SK-N-SH treated with all-trans-retinoic acid at 6 μM for 48 hours (cell line): ENCODE measurements at regions not wholly inside any gene's neighbourhood (a gene's known extent, or its start where the extent isn't known, plus 50 kb on each side); places are given as distances from the start of the nearest gene placed in this dataset.

ENCODE experiments used
- ATAC-seq: fragments of 200-7000 bp; cut with Tn5 transposase; 3 replicates; pipeline ENCODE4 v1.9.1; 2020; ENCODE audit warnings: mild to moderate bottlenecking, moderate library complexity
- ARNTL ChIP-seq: fragments of 450-650 bp; formaldehyde crosslinking; IDR thresholded peaks from 2 replicates; pipeline ENCODE4 v1.5.0; 2020; ENCODE audit warnings: low read depth, mild to moderate bottlenecking, moderate library complexity, borderline replicate concordance
- BACH2 ChIP-seq: fragments of 250-450 bp; sonication (Bioruptor Pico); IDR thresholded peaks from 2 replicates; pipeline ENCODE4 v1.9.0; 2021; ENCODE audit warnings: mild to moderate bottlenecking, borderline replicate concordance
- CREB5 ChIP-seq: fragments of 250-450 bp; sonication (Bioruptor Pico); IDR thresholded peaks from 2 replicates; pipeline ENCODE4 v1.5.1; 2020; ENCODE audit warnings: low read depth, mild to moderate bottlenecking, moderate library complexity
- ESRRG ChIP-seq: fragments of 250-450 bp; sonication (Bioruptor Pico); IDR thresholded peaks from 2 replicates; pipeline ENCODE4 v1.6.1; 2021; ENCODE audit warnings: mild to moderate bottlenecking
- OSR1 ChIP-seq: fragments of 250-450 bp; sonication (Bioruptor Pico); IDR thresholded peaks from 2 replicates; pipeline ENCODE4 v1.8.0; 2022; ENCODE audit warnings: moderate library complexity, mild to moderate bottlenecking, inconsistent platforms
- RARB ChIP-seq: fragments of 250-450 bp; sonication (Bioruptor Pico); IDR thresholded peaks from 2 replicates; pipeline ENCODE4 v1.8.0; 2021; ENCODE audit warnings: mild to moderate bottlenecking, moderate library complexity
- SNAI2 ChIP-seq: fragments of 250-450 bp; sonication (Bioruptor Pico); IDR thresholded peaks from 2 replicates; pipeline ENCODE4 v1.5.0; 2020; ENCODE audit warnings: mild to moderate bottlenecking, moderate library complexity
- TCF4 ChIP-seq: fragments of 250-450 bp; sonication (Bioruptor Pico); IDR thresholded peaks from 2 replicates; pipeline ENCODE4 v1.8.0; 2021; ENCODE audit warnings: mild to moderate bottlenecking, moderate library complexity, borderline replicate concordance
- TOX ChIP-seq: fragments of 250-450 bp; sonication (Bioruptor Pico); IDR thresholded peaks from 2 replicates; pipeline ENCODE4 v1.8.0; 2021; ENCODE audit warnings: mild to moderate bottlenecking, moderate library complexity, borderline replicate concordance
- TSHZ2 ChIP-seq: fragments of 250-450 bp; sonication (Bioruptor Pico); IDR thresholded peaks from 2 replicates; pipeline ENCODE4 v1.5.0; 2020; ENCODE audit warnings: mild to moderate bottlenecking, moderate library complexity
- ZC3H10 ChIP-seq: fragments of 250-450 bp; sonication (Bioruptor Pico); IDR thresholded peaks from 2 replicates; pipeline ENCODE4 v1.5.1; 2021; ENCODE audit warnings: mild to moderate bottlenecking, moderate library complexity
- ZFP3 ChIP-seq: fragments of 250-450 bp; sonication (Bioruptor Pico); IDR thresholded peaks from 2 replicates; pipeline ENCODE4 v1.5.0; 2020; ENCODE audit warnings: mild to moderate bottlenecking, moderate library complexity
- ZFP30 ChIP-seq: fragments of 450-650 bp; formaldehyde crosslinking; IDR thresholded peaks from 2 replicates; pipeline ENCODE4 v1.5.0; 2022; ENCODE audit warnings: mild to moderate bottlenecking, moderate library complexity
- ZNF70 ChIP-seq: fragments of 450-650 bp; formaldehyde crosslinking; IDR thresholded peaks from 2 replicates; pipeline ENCODE4 v1.5.0; 2020; ENCODE audit warnings: mild to moderate bottlenecking, moderate library complexity
- ZNF8 ChIP-seq: fragments of 450-650 bp; formaldehyde crosslinking; IDR thresholded peaks from 2 replicates; pipeline ENCODE4 v1.5.0; 2020; ENCODE audit warnings: mild to moderate bottlenecking, moderate library complexity
- TF ChIP-seq, protein P1 (sequence below): fragments of 250-450 bp; sonication (Bioruptor Pico); IDR thresholded peaks from 2 replicates; pipeline ENCODE4 v1.8.0; 2021; ENCODE audit warnings: low read depth, mild to moderate bottlenecking, moderate library complexity, borderline replicate concordance
- TF ChIP-seq, protein P2 (sequence below): fragments of 250-450 bp; sonication (Bioruptor Pico); IDR thresholded peaks from 2 replicates; pipeline ENCODE4 v1.5.1; 2021; ENCODE audit warnings: mild to moderate bottlenecking, moderate library complexity

DNA sequence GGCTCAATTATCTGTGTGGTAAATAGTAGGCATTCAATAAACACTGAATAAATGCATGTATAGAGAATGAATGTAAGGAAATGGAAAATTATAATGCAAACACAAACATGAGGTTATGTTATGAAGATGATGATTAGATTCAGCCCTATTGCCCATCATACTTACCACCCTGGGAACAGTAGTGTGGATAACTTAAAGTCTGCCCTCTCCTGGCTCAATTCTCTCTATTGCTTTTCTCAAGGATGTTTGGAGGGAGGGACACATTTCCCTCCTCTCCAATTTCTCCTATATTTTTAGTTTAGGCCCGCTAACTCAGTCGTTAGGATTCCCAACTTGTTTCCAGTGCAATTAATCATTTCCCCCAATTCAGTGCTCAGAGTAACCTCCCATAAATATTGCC is 101.5 kb upstream of the TNR start (continued):
- TF ChIP-seq RARB (CRISPR knock-in tag) = no peak
- TF ChIP-seq TSHZ2 (CRISPR knock-in tag) = no peak
- TF ChIP-seq BACH2 (CRISPR knock-in tag) = no peak
- TF ChIP-seq TCF4 (CRISPR knock-in tag) = no peak
- TF ChIP-seq ARNTL (CRISPR knock-in tag) = no peak

DNA sequence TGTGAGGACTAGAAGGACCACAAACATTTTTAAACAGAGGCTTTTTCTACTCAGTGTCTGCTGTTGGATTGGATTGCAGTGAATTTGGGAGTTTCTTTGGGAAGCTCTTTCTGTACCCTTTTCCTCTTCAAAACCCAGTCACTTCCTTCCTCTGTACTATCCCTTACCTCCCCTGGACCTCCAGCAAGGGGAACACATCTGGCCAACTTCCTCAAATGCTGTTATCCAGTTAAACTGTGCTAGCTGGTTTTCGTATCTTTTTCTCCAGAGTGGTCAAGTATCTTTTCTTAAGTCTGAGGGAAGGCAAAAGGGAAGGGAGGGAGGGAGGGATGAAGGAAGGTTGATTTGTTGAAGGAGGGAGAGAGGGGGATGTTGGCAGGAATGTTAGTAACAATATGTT is 99.2 kb upstream of the TNR start:
- TF ChIP-seq ZFP3 (CRISPR knock-in tag) (no peak), OSR1 (CRISPR knock-in tag) (no peak), ZFP30 (CRISPR knock-in tag) (no peak), ZNF70 (no peak), ESRRG (CRISPR knock-in tag) (no peak), ARNTL (CRISPR knock-in tag) (no peak), TOX (no peak), TSHZ2 (CRISPR knock-in tag) (no peak), ZNF8 (CRISPR knock-in tag) (no peak)
- TF ChIP-seq, all 23 proteins: peak for 0
- no peak for ATAC-seq

- ATAC-seq = no peak
- TF ChIP-seq TCF4 (CRISPR knock-in tag) = no peak
- no peak for TF ChIP-seq ZC3H10 (CRISPR knock-in tag)
- no peak for TF ChIP-seq CREB5 (CRISPR knock-in tag)
- TF ChIP-seq TOX = no peak
- no peak for TF ChIP-seq SNAI2
- TF ChIP-seq, protein P1, sequence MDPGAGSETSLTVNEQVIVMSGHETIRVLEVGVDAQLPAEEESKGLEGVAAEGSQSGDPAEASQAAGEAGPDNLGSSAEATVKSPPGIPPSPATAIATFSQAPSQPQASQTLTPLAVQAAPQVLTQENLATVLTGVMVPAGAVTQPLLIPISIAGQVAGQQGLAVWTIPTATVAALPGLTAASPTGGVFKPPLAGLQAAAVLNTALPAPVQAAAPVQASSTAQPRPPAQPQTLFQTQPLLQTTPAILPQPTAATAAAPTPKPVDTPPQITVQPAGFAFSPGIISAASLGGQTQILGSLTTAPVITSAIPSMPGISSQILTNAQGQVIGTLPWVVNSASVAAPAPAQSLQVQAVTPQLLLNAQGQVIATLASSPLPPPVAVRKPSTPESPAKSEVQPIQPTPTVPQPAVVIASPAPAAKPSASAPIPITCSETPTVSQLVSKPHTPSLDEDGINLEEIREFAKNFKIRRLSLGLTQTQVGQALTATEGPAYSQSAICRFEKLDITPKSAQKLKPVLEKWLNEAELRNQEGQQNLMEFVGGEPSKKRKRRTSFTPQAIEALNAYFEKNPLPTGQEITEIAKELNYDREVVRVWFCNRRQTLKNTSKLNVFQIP (CRISPR knock-in tag) = no peak
- TF ChIP-seq ZNF70 = no peak
Measured at GRCh38 chr1:175841738-175842187, 98.4 kb upstream of the TNR start.

GRCh38 chr1:175840787-175841186 is 97.4 kb upstream of the TNR start:
- TF ChIP-seq ZC3H10 (CRISPR knock-in tag) = no peak
- TF ChIP-seq, protein P2, sequence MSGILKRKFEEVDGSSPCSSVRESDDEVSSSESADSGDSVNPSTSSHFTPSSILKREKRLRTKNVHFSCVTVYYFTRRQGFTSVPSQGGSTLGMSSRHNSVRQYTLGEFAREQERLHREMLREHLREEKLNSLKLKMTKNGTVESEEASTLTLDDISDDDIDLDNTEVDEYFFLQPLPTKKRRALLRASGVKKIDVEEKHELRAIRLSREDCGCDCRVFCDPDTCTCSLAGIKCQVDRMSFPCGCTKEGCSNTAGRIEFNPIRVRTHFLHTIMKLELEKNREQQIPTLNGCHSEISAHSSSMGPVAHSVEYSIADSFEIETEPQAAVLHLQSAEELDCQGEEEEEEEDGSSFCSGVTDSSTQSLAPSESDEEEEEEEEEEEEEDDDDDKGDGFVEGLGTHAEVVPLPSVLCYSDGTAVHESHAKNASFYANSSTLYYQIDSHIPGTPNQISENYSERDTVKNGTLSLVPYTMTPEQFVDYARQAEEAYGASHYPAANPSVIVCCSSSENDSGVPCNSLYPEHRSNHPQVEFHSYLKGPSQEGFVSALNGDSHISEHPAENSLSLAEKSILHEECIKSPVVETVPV (CRISPR knock-in tag) = no peak
- no peak for ATAC-seq
